OCI-LY1 (cell line): ENCODE measurements at regions not wholly inside any gene's neighbourhood (a gene's known extent, or its start where the extent isn't known, plus 50 kb on each side); places are given as distances from the start of the nearest gene placed in this dataset.

ENCODE experiments used
- H2AFZ ChIP-seq: fragments of 200-600 bp; sonication (generic), shearing (Covaris generic); 2 replicates; pipeline ENCODE4 v1.6.0; 2014; ENCODE audit warnings: antibody characterized with exemption, mild to moderate bottlenecking, low read length
- H3F3A ChIP-seq: fragments of 200-600 bp; sonication (generic), shearing (Covaris generic); 2 replicates; pipeline ENCODE4 v1.6.0; 2014; ENCODE audit warnings: mild to moderate bottlenecking, antibody characterized with exemption, low read length, moderate library complexity; ENCODE audit not compliant: insufficient read depth
- H3K27ac ChIP-seq: fragments of 200-600 bp; sonication (generic); 2 replicates; pipeline ENCODE4 v1.5.1; 2014; ENCODE audit warnings: low read length, mixed run types, mild to moderate bottlenecking, low read depth; ENCODE audit not compliant: poor library complexity, severe bottlenecking
- H3K27me3 ChIP-seq: fragments of 200-600 bp; sonication (generic); 2 replicates; pipeline ENCODE4 v1.6.0; 2014; ENCODE audit warnings: antibody characterized with exemption, mild to moderate bottlenecking, low read length, moderate library complexity; ENCODE audit not compliant: insufficient read depth
- H3K36me3 ChIP-seq: fragments of 200-600 bp; sonication (generic); 2 replicates; pipeline ENCODE4 v1.6.1; 2014; ENCODE audit warnings: mild to moderate bottlenecking, antibody characterized with exemption, low read length, moderate library complexity, mixed read lengths; ENCODE audit not compliant: insufficient read depth
- H3K4me1 ChIP-seq: fragments of 200-600 bp; sonication (generic); 2 replicates; pipeline ENCODE4 v1.5.1; 2014; ENCODE audit warnings: mild to moderate bottlenecking, low read length, moderate library complexity; ENCODE audit not compliant: insufficient read depth, severe bottlenecking
- H3K4me2 ChIP-seq: fragments of 200-600 bp; sonication (generic), shearing (Covaris generic); 2 replicates; pipeline ENCODE4 v1.6.1; 2014; ENCODE audit warnings: low read length
- H3K4me3 ChIP-seq: fragments of 200-600 bp; sonication (generic); 2 replicates; pipeline ENCODE4 v1.5.1; 2014; ENCODE audit warnings: low read length, low read depth, mild to moderate bottlenecking, mixed read lengths; ENCODE audit not compliant: poor library complexity, severe bottlenecking
- H3K79me2 ChIP-seq: fragments of 200-600 bp; shearing (Covaris generic); 2 replicates; pipeline ENCODE4 v1.6.1; 2016; ENCODE audit warnings: mixed run types, low read length, mixed read lengths; ENCODE audit not compliant: insufficient read depth
- H3K9ac ChIP-seq: fragments of 200-600 bp; sonication (generic), shearing (Covaris generic); 2 replicates; pipeline ENCODE4 v1.6.1; 2014; ENCODE audit warnings: mild to moderate bottlenecking, low read length, mixed read lengths
- H3K9me2 ChIP-seq: fragments of 200-600 bp; sonication (generic), shearing (Covaris generic); 2 replicates; pipeline ENCODE4 v1.6.1; 2014; ENCODE audit warnings: low read depth, mild to moderate bottlenecking, low read length, mixed read lengths
- H3K9me3 ChIP-seq: fragments of 200-600 bp; shearing (Covaris generic); 2 replicates; pipeline ENCODE4 v1.6.1; 2014; ENCODE audit warnings: low read length, mixed read lengths
- H4K20me1 ChIP-seq: fragments of 200-600 bp; sonication (generic), shearing (Covaris generic); 2 replicates; pipeline ENCODE4 v1.6.0; 2016; ENCODE audit warnings: mild to moderate bottlenecking, low read length; ENCODE audit not compliant: insufficient read depth
- CTCF ChIP-seq: fragments of 200-600 bp; sonication (generic), shearing (Covaris generic); IDR thresholded peaks from 2 replicates; pipeline ENCODE4 v1.5.1; 2017; ENCODE audit warnings: mild to moderate bottlenecking, antibody characterized with exemption, low read length, moderate library complexity, mixed read lengths
- EZH2 ChIP-seq: fragments of 200-600 bp; sonication (generic), shearing (Covaris generic); IDR thresholded peaks from 2 replicates; pipeline ENCODE4 v1.8.0; 2017; ENCODE audit warnings: borderline replicate concordance, mixed run types, mild to moderate bottlenecking, antibody characterized with exemption, low read length, moderate library complexity, mixed read lengths

- Histone ChIP-seq H4K20me1 (no peaks in the 10 kb centered on the region), H3K4me2 (no peak overlapping the region), H2AFZ (no peak overlapping the region), H3K27me3 (no peaks in the 10 kb centered on the region), H3K9me2 (no peaks in the 10 kb centered on the region), H3F3A (no peaks in the 10 kb centered on the region), H3K79me2 (no peaks in the 10 kb centered on the region), H3K9me3 (no peaks in the 10 kb centered on the region), H3K9ac (no peak overlapping the region), H3K4me1 (peaks cover 57% of the 10 kb centered on the region), H3K4me3 (no peak overlapping the region), H3K36me3 (no peaks in the 10 kb centered on the region), H3K27ac (no peak overlapping the region)
- no peak for TF ChIP-seq EZH2
- no peak for TF ChIP-seq CTCF
These were observed 58.2 kb upstream of the ITGA4 start for GRCh38 chr2:181399027-181399426.

- Histone ChIP-seq H3K4me2 (peak overlapping the region; percentile 13; the same call in 1 of the 2 replicates), H2AFZ (peak overlapping the region; percentile 35), H3K9me3 (no peaks in the 10 kb centered on the region)
These were observed 52.7 kb upstream of the ITGA4 start for GRCh38 chr2:181404472-181404871.

GRCh38 chr2:181407171-181407570 lies 50.0 kb upstream of the ITGA4 start:
- Histone ChIP-seq H3K9me3 (no peaks in the 10 kb centered on the region), H2AFZ (no peak overlapping the region), H3K4me3 (no peak overlapping the region), H3K79me2 (no peaks in the 10 kb centered on the region), H3K9ac (no peak overlapping the region), H3K27me3 (no peaks in the 10 kb centered on the region), H3K9me2 (no peaks in the 10 kb centered on the region), H3K27ac (peak overlapping the region; percentile 19), H4K20me1 (no peaks in the 10 kb centered on the region), H3F3A (no peaks in the 10 kb centered on the region), H3K4me2 (no peak overlapping the region), H3K4me1 (peaks cover 88% of the 10 kb centered on the region), H3K36me3 (no peaks in the 10 kb centered on the region)
- TF ChIP-seq EZH2 = no peak
- no peak for TF ChIP-seq CTCF

More at GRCh38 chr2:181404472-181404871, 52.7 kb upstream of the ITGA4 start:
- TF ChIP-seq EZH2 (no peak), CTCF (no peak)
- Histone ChIP-seq H3K36me3 (no peaks in the 10 kb centered on the region), H3K27ac (no peak overlapping the region), H3K27me3 (no peaks in the 10 kb centered on the region), H3K9ac (no peak overlapping the region), H4K20me1 (no peaks in the 10 kb centered on the region), H3K4me1 (peaks cover 68% of the 10 kb centered on the region), H3K79me2 (no peaks in the 10 kb centered on the region), H3F3A (no peaks in the 10 kb centered on the region), H3K4me3 (no peak overlapping the region), H3K9me2 (no peaks in the 10 kb centered on the region)
